Astrocyte of the cerebellum (primary cell): ENCODE measurements at regions not wholly inside any gene's neighbourhood (a gene's known extent, or its start where the extent isn't known, plus 50 kb on each side); places are given as distances from the start of the nearest gene placed in this dataset.
"Not testable (repeated sequence)": the region's sequence is repeated elsewhere in the genome, so short reads cannot be mapped to it uniquely, and the experiment has no call there.

ENCODE experiments used
- DNase-seq: peaks from one replicate; pipeline ENCODE4 v3.0.0-alpha.2; 2011; ENCODE audit warnings: low read depth
- H3K4me3 ChIP-seq: 2 replicates; pipeline ENCODE4 v1.5.1; 2011; ENCODE audit warnings: mild to moderate bottlenecking, low read depth, low read length, moderate library complexity
- CTCF ChIP-seq: IDR thresholded peaks from 2 replicates; pipeline ENCODE4 v1.5.1; 2012; ENCODE audit warnings: low read length, low read depth, moderate library complexity, mild to moderate bottlenecking; ENCODE audit errors: missing control alignments
- in situ Hi-C: cut with HindIII; loops from 2 replicates; pipeline ENCODE4 v1.10.0; 2017; ENCODE audit warnings: low sequenced_read_pairs

DNA sequence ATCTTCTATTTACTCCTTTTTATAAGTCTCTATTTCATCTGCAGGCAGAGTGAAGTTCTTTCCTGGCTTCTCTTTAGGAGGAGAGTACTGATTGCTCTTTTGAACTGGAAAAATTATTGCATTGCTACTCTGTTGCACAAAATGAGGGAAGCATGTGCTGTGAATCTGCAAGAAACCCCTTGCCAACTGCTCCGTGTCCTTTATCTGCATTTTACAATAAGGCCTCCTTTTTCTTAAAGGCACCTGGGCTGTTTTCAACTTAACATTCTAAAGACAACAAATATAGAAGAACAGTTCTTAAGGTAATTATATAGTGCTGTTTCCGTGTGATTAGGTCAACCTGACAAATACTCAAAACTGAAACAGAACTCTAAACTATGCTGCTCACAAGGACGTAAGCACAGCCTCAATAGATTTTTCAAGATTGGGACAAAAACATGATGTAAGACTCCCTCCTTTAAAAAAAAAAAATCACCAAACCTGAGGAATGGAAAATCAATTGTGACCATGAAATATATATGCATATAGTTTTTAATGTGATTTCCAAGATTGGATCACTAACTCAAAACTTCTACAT, 716.6 kb upstream of the INTU start:
- H3K4me3 ChIP-seq, result peak overlapping the region; percentile 11
- DNase-seq, result no peak
- in situ Hi-C loops, result no loop called here
- no peak for TF ChIP-seq CTCF

DNA sequence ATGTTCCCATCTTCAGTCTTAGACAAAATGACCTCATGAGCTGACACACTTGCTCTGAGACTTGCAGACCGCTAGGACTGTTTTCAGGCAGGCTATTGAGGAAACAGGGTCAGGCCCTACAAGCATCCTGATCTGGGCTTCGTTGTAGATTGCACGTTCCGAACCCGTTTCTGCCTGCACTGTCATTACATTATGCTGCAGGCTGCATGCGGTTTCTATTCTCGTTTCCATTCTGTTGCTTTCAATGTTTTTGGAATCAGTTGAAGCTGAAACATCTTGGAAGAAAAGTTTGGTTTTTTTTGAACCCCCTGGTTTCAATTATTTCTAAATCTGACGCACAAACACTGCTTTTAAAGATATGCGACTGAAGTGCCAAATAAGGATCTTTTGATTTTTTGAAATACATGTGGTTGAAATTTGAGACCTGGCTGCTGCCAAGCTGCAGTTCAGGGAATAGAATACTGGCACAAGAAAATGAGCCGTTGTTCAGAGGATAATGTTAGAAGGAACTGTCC, 716.1 kb upstream of the INTU start:
- in situ Hi-C loops, result no loop called here
- DNase-seq, result peak; percentile 90
- peak; percentile 6 for TF ChIP-seq CTCF
- peak overlapping the region; percentile 11 for H3K4me3 ChIP-seq

- H3K4me3 ChIP-seq, DNase-seq, in situ Hi-C loops: not testable (repeated sequence)
These were observed 710.3 kb upstream of the INTU start for GRCh38 chr4:126922328-126922938.

DNA sequence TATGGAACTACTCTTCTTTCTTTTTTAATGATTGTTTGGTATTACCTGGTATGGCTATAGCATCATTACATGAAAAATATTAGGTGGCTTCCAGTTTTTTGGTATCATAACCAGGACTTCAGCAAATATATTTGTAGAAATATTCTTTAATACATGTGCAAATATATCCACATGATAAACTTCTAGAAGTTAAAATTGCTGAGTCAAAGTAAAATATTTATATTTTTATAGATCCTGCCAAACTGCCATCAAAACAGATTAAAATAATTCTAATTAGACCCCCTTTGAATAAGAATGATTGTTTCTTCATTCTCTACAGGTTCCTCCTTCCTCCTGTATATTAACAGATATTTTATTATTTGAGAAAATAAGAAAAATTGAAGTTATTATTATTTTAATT, 708.5 kb upstream of the INTU start:
- no peak overlapping the region for H3K4me3 ChIP-seq
- in situ Hi-C loops, result no loop called here
- no peak for DNase-seq
- no peak for TF ChIP-seq CTCF

GRCh38 chr4:126930059-126930458, 702.7 kb upstream of the INTU start:
- DNase-seq, in situ Hi-C loops, H3K4me3 ChIP-seq: not testable (repeated sequence)

DNA sequence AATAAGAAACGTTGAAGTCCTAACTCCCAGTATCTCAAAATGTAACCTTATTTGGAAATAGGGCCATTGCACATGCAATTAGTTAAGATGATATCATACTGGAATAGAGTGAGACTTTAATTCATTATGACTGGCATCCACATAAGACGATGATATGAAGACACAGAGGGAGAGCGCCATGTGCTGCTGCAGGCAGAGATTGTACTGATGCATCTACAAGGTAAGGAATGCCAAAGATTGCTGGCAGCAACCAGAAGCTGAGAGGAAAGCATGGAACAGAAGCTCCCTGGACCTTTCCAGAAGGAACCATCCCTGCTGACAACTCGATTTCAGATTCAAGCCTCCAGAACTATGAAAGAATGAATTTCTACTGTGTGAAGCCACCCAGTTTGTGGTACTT, 697.0 kb upstream of the INTU start:
- TF ChIP-seq CTCF, result no peak
- in situ Hi-C loops, result no loop called here
- no peak for DNase-seq
- H3K4me3 ChIP-seq, result no peak overlapping the region

DNA sequence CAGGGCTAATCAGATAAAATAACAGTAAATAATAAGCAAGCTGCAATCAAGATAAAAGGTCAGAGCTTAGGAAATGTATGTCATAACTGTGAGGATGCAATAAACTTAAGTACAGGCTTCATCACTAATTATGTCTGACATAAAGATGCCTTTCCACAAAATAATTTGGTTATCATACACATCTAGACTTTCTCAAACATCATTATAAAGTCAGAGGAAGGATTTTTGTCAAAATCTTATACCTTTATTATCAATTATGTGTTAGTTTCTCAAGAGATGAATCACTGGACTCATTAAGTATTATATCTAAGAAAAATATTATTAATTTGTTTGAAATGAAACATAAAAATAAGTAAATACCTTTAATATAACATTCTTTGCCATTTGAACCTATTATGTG, 695.4 kb upstream of the INTU start:
- no peak overlapping the region for H3K4me3 ChIP-seq
- in situ Hi-C loops, result no loop called here
- no peak for TF ChIP-seq CTCF
- no peak for DNase-seq
